Stomach smooth muscle (tissue), 2 donors: ENCODE measurements at regions not wholly inside any gene's neighbourhood (a gene's known extent, or its start where the extent isn't known, plus 50 kb on each side); places are given as distances from the start of the nearest gene placed in this dataset.

Source experiments
- H3K27ac ChIP-seq: one replicate; pipeline ENCODE4 v1.7.0; 2013; ENCODE audit warnings: mild to moderate bottlenecking, low read length, inconsistent platforms
- H3K27me3 ChIP-seq, 2 donors: one replicate each; pipeline ENCODE4 v1.7.0; 2013; ENCODE audit warnings: low read length in 2 of 2; ENCODE audit not compliant: insufficient read depth in 2 of 2, control insufficient read depth in 1 of 2
- H3K36me3 ChIP-seq, 2 donors: one replicate each; pipeline ENCODE4 v1.7.0; 2013; ENCODE audit warnings: low read length in 2 of 2; ENCODE audit not compliant: control insufficient read depth in 2 of 2, insufficient read depth in 2 of 2
- H3K4me1 ChIP-seq: one replicate; pipeline ENCODE4 v1.7.0; 2013; ENCODE audit warnings: low read length; ENCODE audit not compliant: control insufficient read depth, insufficient read depth
- H3K4me3 ChIP-seq, 2 donors: one replicate each; pipeline ENCODE4 v1.7.0; 2013; ENCODE audit warnings: low read length in 2 of 2
- H3K9ac ChIP-seq, 2 donors: one replicate each; pipeline ENCODE4 v1.7.0; 2013; ENCODE audit warnings: low read length in 2 of 2, mild to moderate bottlenecking in 1 of 2
- H3K9me3 ChIP-seq, 2 donors: one replicate each; pipeline ENCODE4 v1.7.0; 2013; ENCODE audit warnings: low read length in 2 of 2; ENCODE audit not compliant: control insufficient read depth in 2 of 2
- donor health status: healthy.
- donor health status: Pancreatic carcinoma.

- H3K4me3 ChIP-seq: no peak overlapping the region
- H3K4me1 ChIP-seq: no peaks in the 10 kb centered on the region
- no peaks in the 10 kb centered on the region for H3K9me3 ChIP-seq
Measured at GRCh38 chr11:79668575-79668974, 227.7 kb upstream of the TENM4 start.

GRCh38 chr11:79667380-79667779 lies 226.6 kb upstream of the TENM4 start:
- Histone ChIP-seq H3K4me1 (no peaks in the 10 kb centered on the region), H3K36me3 (no peaks in the 10 kb centered on the region), H3K9ac (no peak overlapping the region), H3K4me3 (no peak overlapping the region), H3K9me3 (no peaks in the 10 kb centered on the region), H3K27me3 (no peaks in the 10 kb centered on the region), H3K27ac (no peak overlapping the region)

More at GRCh38 chr11:79668575-79668974, 227.7 kb upstream of the TENM4 start:
- H3K27me3 ChIP-seq: no peaks in the 10 kb centered on the region
- H3K27ac ChIP-seq: no peak overlapping the region
- H3K36me3 ChIP-seq: no peaks in the 10 kb centered on the region
- no peak overlapping the region for H3K9ac ChIP-seq

GRCh38 chr11:79663017-79663416 lies 222.2 kb upstream of the TENM4 start:
- H3K9me3 ChIP-seq: no peaks in the 10 kb centered on the region
- H3K36me3 ChIP-seq: no peaks in the 10 kb centered on the region
- no peak overlapping the region for H3K27ac ChIP-seq
- no peaks in the 10 kb centered on the region for H3K27me3 ChIP-seq
- no peak overlapping the region for H3K9ac ChIP-seq
- no peaks in the 10 kb centered on the region for H3K4me1 ChIP-seq
- H3K4me3 ChIP-seq: no peak overlapping the region

- Histone ChIP-seq H3K9ac (no peak overlapping the region), H3K9me3 (no peaks in the 10 kb centered on the region), H3K27ac (no peak overlapping the region), H3K4me1 (no peaks in the 10 kb centered on the region), H3K27me3 (no peaks in the 10 kb centered on the region), H3K36me3 (no peaks in the 10 kb centered on the region), H3K4me3 (no peak overlapping the region)
Measured at GRCh38 chr11:79661373-79661772, 220.5 kb upstream of the TENM4 start.

- H3K9ac ChIP-seq: no peak overlapping the region
- no peaks in the 10 kb centered on the region for H3K9me3 ChIP-seq
- H3K36me3 ChIP-seq: no peaks in the 10 kb centered on the region
- H3K27me3 ChIP-seq: no peaks in the 10 kb centered on the region
- H3K4me3 ChIP-seq: no peak overlapping the region
- no peaks in the 10 kb centered on the region for H3K4me1 ChIP-seq
- no peak overlapping the region for H3K27ac ChIP-seq
Measured at GRCh38 chr11:79648766-79649520, 208.1 kb upstream of the TENM4 start.

GRCh38 chr11:79637219-79637618 lies 196.4 kb upstream of the TENM4 start:
- no peaks in the 10 kb centered on the region for H3K9me3 ChIP-seq
- H3K4me3 ChIP-seq: no peak overlapping the region
- no peak overlapping the region for H3K27ac ChIP-seq
- H3K4me1 ChIP-seq: no peaks in the 10 kb centered on the region
- no peaks in the 10 kb centered on the region for H3K36me3 ChIP-seq
- no peaks in the 10 kb centered on the region for H3K27me3 ChIP-seq
- no peak overlapping the region for H3K9ac ChIP-seq

GRCh38 chr11:79634905-79635304 lies 194.1 kb upstream of the TENM4 start:
- Histone ChIP-seq H3K4me1 (no peaks in the 10 kb centered on the region), H3K9me3 (no peaks in the 10 kb centered on the region), H3K27ac (no peak overlapping the region), H3K36me3 (no peaks in the 10 kb centered on the region), H3K27me3 (no peaks in the 10 kb centered on the region), H3K4me3 (no peak overlapping the region), H3K9ac (no peak overlapping the region)

GRCh38 chr11:79627281-79627680 lies 186.5 kb upstream of the TENM4 start:
- no peak overlapping the region for H3K27ac ChIP-seq
- no peak overlapping the region for H3K9ac ChIP-seq
- H3K4me3 ChIP-seq: no peak overlapping the region
- H3K9me3 ChIP-seq: peaks cover 2% of the 10 kb centered on the region in 2 donors
- no peaks in the 10 kb centered on the region for H3K4me1 ChIP-seq
- H3K36me3 ChIP-seq: no peaks in the 10 kb centered on the region
- peaks cover 0 to 2% of the 10 kb centered on the region in 2 donors for H3K27me3 ChIP-seq

- H3K4me1 ChIP-seq: no peaks in the 10 kb centered on the region
- H3K36me3 ChIP-seq: no peaks in the 10 kb centered on the region
- no peak overlapping the region for H3K27ac ChIP-seq
- no peak overlapping the region for H3K4me3 ChIP-seq
- H3K9me3 ChIP-seq: peaks cover 2% of the 10 kb centered on the region in 2 donors
- H3K9ac ChIP-seq: no peak overlapping the region
- H3K27me3 ChIP-seq: peaks cover 0 to 2% of the 10 kb centered on the region in 2 donors
Measured at GRCh38 chr11:79626135-79627075, 185.6 kb upstream of the TENM4 start.

GRCh38 chr11:79623375-79623774 lies 182.5 kb upstream of the TENM4 start:
- no peak overlapping the region for H3K4me3 ChIP-seq
- no peaks in the 10 kb centered on the region for H3K4me1 ChIP-seq
- H3K9ac ChIP-seq: no peak overlapping the region
- H3K27ac ChIP-seq: no peak overlapping the region
- H3K27me3 ChIP-seq: peaks cover 0 to 2% of the 10 kb centered on the region in 2 donors
- H3K9me3 ChIP-seq: peaks cover 2% of the 10 kb centered on the region in 2 donors
- H3K36me3 ChIP-seq: no peaks in the 10 kb centered on the region
